Dedifferentiated amniotic fluid mesenchymal stem cell (primary cell): ENCODE measurements at regions not wholly inside any gene's neighbourhood (a gene's known extent, or its start where the extent isn't known, plus 50 kb on each side); places are given as distances from the start of the nearest gene placed in this dataset.
"Not testable (repeated sequence)": the region's sequence is repeated elsewhere in the genome, so short reads cannot be mapped to it uniquely, and the experiment has no call there.

Experiments
- DNase-seq: peaks from one replicate; pipeline ENCODE4 v3.0.0-alpha.2; 2016; ENCODE audit errors: extremely low spot score

DNA sequence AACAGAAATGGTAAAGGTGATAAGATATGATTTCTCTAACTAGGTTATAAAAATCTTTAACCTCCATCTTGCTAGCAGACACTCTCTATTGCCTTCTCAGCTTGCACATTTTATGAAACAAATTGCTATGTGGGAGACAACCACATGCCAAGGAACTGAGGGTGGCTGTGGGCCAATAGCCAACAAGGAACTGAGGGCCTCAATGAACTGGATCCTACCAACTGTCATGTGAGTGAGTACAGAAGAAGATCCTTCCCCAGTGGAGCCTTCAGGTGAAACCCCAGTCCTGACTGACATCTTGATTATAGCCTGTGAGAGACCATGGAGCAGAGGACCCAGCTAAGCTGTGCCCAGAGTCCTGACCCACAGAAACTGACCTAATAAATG is 129.2 kb upstream of the LRIG1 start:
- no peak for DNase-seq

DNA sequence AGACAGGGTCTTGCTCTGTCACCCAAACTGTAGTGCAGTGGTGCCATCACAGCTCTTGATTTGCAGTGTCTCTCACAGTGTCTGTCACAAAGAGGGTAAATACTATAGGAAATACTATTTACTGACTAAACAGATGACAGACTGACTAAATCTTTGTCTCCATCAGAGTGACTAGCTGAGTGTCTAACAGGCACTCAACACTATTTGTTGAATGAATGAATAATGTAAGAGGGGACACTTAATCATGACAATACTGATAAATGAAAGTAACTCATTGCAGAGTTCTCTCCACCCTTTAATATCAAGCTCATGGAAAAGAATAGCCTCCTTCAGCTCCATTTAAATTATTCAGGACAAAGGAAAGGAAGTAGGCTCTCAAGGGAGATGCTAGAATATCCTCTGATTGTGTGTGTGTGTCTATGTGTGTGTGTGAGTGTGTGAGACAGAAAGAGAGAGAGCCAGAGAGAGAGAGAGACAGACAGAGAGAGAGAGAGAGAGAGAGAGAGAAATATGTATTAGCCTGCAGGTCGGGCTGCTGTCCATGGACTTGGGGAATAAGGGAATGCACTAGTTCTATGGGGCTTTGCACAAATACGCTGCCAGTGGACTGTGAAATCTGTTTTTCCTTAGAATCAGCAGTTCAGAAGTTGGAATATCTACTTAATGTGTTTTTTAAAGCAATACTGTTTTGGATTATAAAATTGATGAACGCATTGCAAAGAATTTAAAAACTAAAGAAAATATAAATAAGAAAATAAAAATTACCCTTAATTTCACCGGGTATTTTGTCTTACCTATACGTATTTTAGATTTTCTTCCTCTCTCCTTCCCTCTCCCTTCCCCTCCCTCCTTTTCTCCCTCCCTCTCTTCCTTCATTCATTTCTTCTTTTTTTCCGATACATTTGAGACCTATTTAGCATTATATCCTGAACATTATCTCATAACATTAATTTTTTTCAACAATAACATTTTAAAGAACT is 132.9 kb upstream of the LRIG1 start:
- no peak for DNase-seq

DNA sequence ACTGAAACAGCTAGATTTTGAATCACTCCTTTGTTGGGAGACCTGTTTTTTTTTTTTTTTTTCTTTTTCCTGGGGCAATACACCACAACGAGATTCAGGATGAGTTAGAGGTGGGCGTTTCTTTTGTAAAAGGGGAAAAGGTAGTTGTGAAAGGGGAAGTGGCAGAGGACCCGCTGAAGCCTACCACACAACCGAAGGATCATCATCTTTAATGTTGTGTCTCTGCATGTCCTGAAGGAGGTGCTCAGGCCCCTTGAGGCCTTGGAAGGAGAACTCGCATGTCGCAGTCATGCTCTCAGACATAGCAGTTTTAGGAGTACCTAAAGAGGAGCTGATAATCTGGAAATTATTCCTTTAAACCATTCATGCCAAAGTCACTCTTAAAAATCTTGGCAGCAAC is 137.9 kb upstream of the LRIG1 start:
- DNase-seq, result no peak

DNA sequence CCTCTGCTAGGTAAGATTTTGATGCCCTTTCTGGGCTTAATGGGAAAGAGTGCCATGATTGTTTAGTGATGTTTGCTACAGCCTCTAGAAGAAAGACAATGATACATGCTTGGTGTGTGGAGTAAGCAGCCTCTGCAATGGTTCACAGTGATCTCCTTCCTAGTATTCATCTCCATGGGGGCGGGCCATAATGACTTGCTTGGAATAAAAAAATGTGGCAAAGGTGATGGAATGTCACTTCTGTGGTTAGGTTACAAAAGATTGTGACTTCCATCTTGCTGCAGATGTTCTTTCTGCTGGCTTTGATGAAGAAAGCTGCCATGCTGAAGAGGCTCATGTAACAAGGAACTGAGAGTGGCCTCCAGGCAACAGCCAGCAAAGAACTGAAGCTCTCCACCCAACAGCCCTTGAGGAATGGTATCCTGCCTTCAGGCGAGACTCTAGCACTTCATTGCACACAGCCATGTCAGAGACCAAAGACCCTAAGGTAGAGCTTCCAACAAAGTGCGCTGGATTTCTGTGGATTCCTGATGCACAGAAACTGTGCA is 139.1 kb upstream of the LRIG1 start:
- no peak for DNase-seq

DNA sequence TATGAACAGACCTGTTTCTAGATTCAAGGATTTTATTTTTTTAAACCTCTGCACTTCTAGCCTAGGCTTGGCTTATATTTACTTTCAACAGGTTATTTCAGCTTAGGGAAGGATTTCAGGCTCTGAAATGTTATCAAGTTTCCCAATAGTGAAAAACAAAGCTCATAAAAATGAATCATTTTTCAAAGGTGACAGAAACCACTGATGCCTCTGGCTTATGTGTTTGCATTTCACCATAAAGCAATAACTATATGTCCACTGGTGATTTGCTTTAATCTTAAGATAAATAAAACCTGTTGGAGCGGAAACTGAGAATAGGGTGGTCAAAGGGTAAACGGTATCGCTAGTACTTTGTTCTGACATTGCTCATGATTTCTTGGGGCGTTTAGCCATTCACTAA is 141.2 kb upstream of the LRIG1 start:
- DNase-seq, result no peak

DNA sequence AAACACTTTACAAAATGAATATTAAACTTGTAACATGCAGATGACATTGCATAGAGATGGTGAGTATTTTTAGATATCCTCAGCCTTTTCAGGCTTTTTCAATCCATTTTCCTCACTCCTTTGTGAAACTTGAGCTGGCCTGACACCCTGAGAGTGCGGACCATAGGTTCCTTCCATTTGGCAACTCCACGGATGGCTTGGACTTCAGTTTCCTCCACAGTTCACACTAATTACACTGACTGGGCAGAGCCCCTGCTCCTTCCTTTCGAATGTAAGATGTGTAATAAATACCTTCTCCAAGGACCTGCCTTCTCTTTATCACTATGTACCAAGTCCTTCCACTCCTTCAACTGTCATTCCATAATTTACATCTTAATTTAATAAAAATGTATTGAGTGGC is 141.7 kb upstream of the LRIG1 start:
- no peak for DNase-seq

DNA sequence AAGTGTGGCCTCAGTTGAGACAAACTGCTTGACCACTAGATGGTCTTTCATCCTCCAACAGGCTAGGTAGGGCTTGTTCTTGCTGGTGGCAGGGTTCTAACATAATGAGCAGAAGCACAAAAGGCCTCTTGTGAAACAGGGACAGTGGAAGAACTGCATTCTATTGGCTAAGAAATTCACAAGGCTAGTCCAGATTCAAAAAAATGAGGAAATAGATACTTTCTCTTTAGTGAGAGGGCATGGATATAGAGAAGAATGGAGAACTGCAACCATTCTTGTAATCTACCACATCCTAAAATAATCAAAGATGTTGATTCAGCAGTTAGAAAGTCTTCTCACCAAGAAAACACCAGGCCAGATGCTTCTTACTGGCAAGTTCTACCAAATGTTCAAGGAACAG is 143.7 kb upstream of the LRIG1 start:
- no peak for DNase-seq

DNA sequence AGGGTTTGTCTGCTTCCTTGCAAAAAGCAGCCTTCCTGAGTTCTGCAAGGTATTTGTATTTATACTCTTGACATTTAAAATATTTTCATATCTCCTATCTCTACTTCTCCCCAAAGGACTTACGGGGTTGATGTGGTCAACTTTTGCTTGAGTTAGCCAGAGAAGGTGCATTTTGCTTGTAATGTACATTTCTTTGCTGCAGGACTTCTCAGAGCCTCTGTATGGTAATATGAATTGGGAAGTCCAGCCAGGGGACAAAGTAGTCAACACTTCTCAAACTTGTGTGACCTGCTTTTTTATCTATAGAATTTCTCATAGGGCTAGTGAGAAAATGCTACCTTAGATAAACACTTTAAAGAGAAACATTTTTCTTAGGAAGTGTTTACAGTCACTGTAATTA is 148.2 kb upstream of the LRIG1 start:
- no peak for DNase-seq

DNA sequence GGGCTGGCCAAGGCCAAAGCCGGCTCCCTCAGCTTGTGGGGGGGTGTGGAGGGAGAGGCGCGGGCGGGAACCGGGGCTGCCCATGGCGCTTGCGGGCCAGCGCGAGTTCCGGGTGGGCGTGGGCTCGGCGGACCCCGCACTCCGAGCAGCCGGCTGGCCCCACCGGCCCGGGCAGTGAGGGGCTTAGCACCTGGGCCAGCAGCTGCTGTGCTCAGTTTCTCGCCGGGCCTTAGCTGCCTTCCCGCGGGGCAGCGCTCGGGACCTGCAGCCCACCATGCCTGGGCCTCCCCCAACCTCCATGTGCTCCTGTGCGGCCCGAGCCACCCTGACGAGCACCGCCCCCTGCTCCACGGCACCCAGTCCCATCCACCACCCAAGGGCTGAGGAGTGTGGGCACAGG is 150.7 kb upstream of the LRIG1 start:
- not testable (repeated sequence) for DNase-seq

DNA sequence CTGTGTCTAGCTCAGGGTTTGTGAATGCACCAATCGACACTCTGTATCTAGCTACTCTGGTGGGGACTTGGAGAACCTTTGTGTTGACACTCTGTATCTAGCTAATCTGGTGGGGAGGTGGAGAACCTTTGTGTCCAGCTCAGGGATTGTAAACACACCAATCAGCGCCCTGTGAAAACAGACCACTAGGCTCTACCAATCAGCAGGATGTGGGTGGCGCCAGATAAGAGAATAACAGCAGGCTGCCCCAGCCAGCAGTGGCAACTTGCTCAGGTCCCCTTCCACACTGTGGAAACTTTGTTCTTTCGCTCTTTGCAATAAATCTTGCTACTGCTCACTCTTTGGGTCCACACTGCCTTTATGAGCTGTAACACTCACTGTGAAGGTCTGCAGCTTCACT is 151.3 kb upstream of the LRIG1 start:
- not testable (repeated sequence) for DNase-seq

DNA sequence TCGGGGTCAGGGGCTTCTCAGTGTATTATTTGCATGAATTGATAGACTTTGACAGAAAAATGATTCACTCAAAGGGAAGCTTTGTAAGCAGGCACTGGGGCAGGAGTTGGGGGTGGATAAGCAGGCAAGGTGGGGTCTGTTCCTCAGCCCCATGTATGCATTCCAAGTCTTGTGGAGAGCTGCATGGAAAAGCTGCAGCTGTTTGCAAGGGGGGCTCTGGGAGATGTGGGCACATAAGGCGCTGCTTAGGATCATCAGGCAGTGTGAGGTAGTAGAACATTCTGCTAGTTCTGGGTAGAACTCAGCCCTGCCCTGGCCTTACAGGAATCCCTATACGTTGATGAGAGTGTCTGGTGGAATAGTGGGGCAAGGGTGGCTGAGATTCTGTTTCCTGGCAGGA is 154.2 kb upstream of the LRIG1 start:
- no peak for DNase-seq

DNA sequence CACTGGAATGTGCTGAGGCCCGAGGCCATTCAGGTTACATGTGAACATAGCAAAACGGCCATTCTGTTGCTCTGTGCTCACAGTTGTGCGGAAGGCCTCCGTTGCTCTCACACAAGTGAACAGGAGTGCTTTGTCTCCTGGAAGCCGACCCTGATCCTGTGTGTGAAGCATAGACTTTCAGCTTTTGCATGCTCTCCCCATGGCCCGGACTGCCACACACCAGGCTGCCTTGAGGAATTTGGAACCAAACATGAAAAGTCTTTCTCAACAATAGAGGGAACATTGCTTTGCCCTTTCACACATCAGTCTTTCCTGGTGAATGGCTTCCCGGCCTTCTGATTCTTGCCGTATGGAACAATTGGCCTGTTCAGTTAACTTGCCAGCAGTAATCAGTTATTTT is 154.8 kb upstream of the LRIG1 start:
- no peak for DNase-seq

DNA sequence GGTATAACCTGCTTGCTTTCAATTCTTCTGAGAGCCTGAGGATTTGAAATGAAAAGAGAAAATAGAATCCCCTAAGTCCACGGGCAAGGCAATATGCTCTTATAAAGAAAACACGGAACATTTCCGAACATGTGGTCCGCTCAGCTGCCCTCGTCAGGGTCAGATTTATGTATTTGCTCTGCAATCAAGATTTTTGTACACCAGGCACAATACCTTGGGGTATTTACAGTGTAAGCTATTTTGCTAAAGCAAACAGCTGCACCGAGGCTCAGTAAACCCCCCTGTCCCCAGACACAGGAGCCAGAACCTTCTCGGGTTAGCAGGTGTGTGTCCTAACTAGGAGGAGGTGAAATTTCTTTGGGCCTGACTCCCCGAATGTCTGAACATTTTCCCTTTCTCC is 155.8 kb upstream of the LRIG1 start:
- no peak for DNase-seq

DNA sequence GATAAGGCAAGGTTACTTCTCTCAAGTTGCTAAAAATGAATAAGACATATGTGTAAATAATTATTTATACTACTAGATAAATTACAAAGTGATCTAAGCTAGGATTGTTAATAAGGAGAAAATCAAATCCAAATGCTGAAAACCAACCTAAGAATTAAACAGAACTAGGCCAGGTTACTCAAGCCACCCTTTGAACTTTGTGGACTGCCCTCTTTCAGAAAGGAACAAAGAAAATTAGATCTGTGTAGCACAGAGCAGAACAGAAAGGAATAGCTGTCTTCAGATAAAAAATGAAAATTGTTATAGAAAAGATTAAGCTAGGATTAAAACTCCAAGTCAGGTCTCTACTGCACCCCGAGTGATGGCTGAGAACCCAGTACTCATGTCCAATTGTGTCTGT is 158.2 kb upstream of the LRIG1 start:
- no peak for DNase-seq

DNA sequence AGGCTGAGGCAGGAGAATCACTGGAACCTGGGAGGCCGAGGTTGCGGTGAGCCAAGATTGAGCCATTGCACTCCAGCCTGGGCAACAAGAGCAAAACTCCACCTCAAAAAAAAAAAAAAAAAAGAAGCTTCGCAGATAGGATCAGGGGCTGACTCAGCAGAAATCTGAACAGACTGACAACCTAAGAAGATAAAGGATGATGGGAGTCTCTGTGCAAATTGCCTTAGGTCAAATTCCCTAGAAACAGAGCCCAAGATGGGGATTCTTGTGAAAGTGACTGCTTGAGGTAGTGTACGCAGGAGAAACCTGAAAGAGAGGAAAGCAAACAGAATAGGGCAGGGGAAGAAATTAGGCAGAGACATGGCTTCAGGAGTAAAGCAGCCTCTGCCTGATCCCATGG is 160.8 kb upstream of the LRIG1 start:
- DNase-seq, result no peak

DNA sequence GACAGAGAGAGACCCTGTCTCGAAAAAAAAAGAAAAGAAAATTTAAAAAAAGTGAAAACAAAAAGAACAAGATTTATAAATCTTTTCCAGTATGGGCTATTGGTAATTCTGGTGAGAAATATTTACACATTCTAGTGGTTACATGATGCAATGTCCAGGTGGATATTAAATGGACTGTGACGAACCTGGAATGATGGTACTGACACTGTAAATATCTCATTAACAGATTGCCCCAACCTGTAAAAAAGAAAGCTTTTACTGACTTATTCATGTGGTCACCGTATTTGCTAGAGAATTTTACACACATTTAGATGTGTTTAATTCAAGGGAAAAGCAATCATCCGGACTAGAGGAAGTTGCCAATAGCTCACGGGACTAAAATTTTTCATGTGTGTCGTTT is 162.1 kb upstream of the LRIG1 start:
- no peak for DNase-seq

DNA sequence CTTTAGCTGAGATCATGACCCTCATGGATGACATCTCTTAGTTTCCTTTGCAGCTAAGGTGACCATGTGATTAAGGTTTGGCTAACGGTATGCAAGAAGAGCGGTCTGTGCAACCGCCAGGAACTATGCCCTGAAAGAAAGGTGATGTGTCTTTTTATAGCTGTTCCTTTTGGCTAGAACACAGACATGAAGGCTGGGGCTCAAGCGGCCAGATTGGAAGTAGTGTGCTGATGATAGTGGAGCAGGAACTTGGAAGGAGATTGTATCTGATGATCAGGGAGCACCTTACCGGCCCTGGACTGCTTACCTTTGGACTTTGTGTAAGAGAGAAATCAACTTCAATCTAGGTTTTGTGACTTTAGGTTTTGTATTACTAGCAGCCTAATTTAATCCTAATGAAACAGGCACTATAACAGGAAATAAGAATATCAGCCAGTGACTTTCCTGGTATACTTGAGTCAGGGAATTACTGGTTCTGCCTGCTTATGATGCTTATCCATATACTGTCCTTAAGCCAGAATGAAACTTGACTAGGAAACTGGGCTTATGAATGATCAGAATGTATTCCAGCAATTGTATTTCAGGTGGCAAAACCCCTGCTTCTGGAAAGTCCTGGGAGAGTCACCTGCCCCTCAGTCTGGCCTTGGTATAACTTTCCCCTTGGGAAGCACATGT is 164.3 kb upstream of the LRIG1 start:
- DNase-seq, result no peak

DNA sequence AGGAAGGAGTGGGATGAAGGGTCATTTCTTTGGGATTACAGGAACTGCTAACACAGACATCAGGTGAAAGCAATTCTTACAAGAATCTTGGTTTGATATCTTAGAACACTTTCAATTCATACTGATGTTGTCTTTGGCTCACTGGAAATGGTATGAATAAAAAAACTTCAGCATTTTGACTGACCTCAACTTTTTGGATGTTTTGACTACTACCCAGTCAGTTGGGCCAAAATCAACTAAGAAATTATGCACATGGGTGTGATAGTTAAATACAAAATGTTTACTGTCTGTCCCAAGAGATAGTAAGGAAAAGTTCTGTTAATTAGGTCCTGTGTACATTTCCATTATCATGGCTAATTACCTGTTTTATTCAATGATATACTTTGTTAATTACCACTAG is 165.5 kb upstream of the LRIG1 start:
- no peak for DNase-seq

DNA sequence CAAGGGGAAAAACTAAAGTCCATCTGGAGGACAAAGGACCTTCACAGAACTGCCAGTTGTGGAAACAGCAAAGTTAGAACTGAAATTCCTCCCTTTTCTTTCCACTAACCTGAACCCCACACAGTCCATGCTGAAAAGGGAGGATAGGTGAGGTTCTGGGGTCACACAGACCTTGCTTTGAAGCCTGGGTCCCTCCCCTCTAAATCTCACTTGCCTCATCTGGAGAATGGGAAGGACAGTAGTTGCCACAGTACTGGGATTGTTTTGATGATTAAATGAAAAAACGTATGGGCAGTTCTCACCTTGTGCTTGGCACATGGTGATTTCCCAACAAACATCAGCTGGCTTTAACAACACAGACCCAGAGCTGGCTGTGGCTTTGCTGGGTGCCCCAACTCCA is 166.4 kb upstream of the LRIG1 start:
- no peak for DNase-seq

DNA sequence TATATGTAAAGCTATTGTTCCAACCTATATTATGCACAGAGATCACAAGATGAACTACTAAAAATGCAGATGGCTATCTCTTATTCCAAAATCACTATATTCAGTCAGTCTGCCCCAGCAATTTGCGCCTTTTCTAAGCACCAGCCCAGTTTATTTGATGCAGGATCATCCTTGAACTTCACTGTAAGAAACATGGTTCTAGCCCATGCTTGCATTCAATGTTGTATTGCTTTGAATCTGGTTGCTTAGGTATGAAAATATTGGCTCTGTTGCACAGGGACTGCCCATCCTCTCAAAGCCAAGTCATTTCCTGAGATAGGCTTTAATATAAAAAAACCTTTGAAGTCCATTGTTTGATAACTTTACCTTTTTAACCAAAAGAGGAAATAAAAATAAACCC is 170.5 kb upstream of the LRIG1 start:
- no peak for DNase-seq

DNA sequence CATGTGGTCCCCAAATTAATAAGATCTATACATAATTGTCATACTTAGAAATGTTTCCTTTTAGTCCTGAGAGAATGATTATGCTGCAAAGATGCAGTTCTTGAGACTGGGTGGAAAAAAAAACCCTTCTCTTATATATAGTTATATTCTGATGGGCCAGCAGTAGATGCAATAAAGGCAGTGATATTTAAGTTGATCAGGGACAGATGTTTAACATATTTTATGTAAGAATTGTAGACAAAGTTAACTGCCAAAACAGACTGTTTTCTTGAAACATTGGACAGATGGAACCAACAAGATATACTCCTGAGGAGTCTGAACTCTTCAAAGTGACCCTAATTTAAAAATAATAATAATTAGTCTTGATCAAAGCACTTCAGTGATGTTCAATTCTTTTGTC is 172.0 kb upstream of the LRIG1 start:
- no peak for DNase-seq

DNA sequence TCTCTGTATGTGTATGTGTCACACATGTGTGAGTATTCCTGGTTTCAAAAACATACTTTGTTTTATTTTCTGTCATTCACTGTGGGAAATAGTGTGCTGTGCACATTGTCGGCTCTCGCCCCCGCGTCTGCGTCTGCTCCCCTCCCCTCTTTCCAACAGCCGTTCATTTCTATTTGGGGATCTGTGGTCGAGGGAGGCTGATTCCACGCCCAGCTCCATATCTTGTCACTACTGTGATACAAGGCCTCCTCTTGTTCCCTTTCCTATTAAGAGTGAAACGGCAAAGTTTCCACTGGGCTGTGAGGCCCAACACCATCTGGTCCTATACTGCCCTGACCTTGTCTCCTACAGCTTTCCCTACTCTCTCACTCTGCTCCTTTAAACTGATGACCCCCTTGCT is 172.5 kb upstream of the LRIG1 start:
- no peak for DNase-seq

DNA sequence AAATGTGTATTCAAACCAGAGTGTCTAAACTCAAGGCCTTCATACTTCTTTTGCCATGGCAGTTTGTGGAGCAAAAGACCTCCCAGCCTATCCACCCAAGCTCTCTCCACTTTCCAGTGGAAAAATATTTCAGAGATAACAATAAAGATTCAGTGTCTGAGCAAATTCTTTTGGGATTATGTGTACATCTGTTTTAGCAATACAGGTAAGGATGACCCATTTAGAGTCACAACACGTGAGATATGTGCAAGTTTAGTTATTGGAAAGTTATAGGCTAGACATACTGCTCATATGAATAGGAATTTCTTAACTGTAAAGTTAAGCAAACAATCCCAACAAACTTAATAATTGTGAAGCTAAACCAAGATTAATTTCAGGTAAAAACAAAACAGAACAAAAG is 174.5 kb upstream of the LRIG1 start:
- peak; percentile 19 for DNase-seq
